Peyer's patch (tissue), 4 donors: ENCODE measurements at regions not wholly inside any gene's neighbourhood (a gene's known extent, or its start where the extent isn't known, plus 50 kb on each side); places are given as distances from the start of the nearest gene placed in this dataset.

Experiments
- DNase-seq, 3 donors: peaks; one replicate each; pipeline ENCODE4 v3.0.0-alpha.2; 2017 to 2019
- H3K27ac ChIP-seq, 4 donors: fragments of 200-600 bp; sonication (generic); one replicate each; pipeline ENCODE4 v1.5.1; 2016 to 2019
- H3K27me3 ChIP-seq, 2 donors: fragments of 200-600 bp; sonication (generic); one replicate each; pipeline ENCODE4 v1.5.1; 2019
- H3K36me3 ChIP-seq, 3 donors: fragments of 200-600 bp; sonication (generic); one replicate each; pipeline ENCODE4 v1.5.1; 2016 to 2019
- H3K4me1 ChIP-seq, 4 donors: fragments of 200-600 bp; sonication (generic); one replicate each; pipeline ENCODE4 v1.5.1; 2016 to 2019
- H3K4me3 ChIP-seq, 4 donors: fragments of 200-600 bp; sonication (generic); 1 replicate in 3 of 4; 2 replicates in 1 of 4; pipeline ENCODE4 v1.5.1; 2016 to 2019; ENCODE audit warnings: mild to moderate bottlenecking in 1 of 4
- H3K9me3 ChIP-seq, 4 donors: fragments of 200-600 bp; sonication (generic); one replicate each; pipeline ENCODE4 v1.5.1; 2016 to 2019; ENCODE audit warnings: mild to moderate bottlenecking in 1 of 4
- POLR2A ChIP-seq, 2 donors: fragments of 450-650 bp; IDR thresholded peaks; one replicate each; pipeline ENCODE4 v1.5.1; 2017; ENCODE audit warnings: antibody characterized with exemption in 2 of 2, mild to moderate bottlenecking in 2 of 2, moderate library complexity in 2 of 2
- TF ChIP-seq, protein P1 (sequence below), 6 experiments: fragments of 450-650 bp in 4 of 6; fragments of 200-600 bp in 2 of 6; sonication (generic) in 1 of 6; IDR thresholded peaks; one replicate each; pipeline ENCODE4 v1.5.1; 2017 to 2019; ENCODE audit warnings: antibody characterized with exemption in 6 of 6, mild to moderate bottlenecking in 3 of 6, moderate library complexity in 1 of 6

DNA sequence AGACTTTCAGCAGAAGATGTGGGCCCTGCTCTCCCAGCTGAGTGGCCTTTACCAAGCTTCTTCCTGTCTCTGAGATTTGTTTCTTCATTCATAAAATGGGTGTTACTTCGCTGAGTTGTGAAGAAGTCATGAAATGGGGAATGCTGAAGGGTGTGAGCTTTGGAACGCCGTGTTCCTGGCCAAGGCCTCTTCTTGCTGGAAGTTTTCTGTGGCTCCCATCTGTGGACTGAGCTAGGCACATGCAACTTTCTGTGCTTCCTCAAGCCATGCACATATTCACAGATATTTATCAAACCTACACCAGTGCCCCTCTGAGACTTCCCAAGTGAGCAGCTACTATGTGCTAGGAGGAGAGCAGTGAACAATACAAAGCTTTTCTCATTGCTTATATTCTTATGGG, 106.3 kb upstream of the JUN start:
- TF ChIP-seq POLR2A (IDR thresholded peaks at IDR 0.05), result no peak
- DNase-seq, result no peak
- H3K4me3 ChIP-seq, result no peak overlapping the region
- H3K36me3 ChIP-seq, result no peaks in the 10 kb centered on the region
- no peaks in the 10 kb centered on the region for H3K27me3 ChIP-seq
- H3K27ac ChIP-seq, result peak overlapping the region in 3 of 4 donors; percentile 9 to 61 (median 13)
- H3K9me3 ChIP-seq, result no peaks in the 10 kb centered on the region
- peaks cover 0 to 36% (median 7%) of the 10 kb centered on the region in 4 donors for H3K4me1 ChIP-seq

- DNase-seq, result no peak
Observed at GRCh38 chr1:58890609-58891008, 106.8 kb upstream of the JUN start.

GRCh38 chr1:58891347-58891746, 107.5 kb upstream of the JUN start:
- Histone ChIP-seq H3K36me3 (no peaks in the 10 kb centered on the region), H3K4me3 (no peak overlapping the region), H3K9me3 (no peaks in the 10 kb centered on the region), H3K27me3 (no peaks in the 10 kb centered on the region), H3K4me1 (peaks cover 0 to 36% (median 10%) of the 10 kb centered on the region in 4 donors), H3K27ac (no peak overlapping the region)
- DNase-seq, result no peak
- TF ChIP-seq, protein P1, sequence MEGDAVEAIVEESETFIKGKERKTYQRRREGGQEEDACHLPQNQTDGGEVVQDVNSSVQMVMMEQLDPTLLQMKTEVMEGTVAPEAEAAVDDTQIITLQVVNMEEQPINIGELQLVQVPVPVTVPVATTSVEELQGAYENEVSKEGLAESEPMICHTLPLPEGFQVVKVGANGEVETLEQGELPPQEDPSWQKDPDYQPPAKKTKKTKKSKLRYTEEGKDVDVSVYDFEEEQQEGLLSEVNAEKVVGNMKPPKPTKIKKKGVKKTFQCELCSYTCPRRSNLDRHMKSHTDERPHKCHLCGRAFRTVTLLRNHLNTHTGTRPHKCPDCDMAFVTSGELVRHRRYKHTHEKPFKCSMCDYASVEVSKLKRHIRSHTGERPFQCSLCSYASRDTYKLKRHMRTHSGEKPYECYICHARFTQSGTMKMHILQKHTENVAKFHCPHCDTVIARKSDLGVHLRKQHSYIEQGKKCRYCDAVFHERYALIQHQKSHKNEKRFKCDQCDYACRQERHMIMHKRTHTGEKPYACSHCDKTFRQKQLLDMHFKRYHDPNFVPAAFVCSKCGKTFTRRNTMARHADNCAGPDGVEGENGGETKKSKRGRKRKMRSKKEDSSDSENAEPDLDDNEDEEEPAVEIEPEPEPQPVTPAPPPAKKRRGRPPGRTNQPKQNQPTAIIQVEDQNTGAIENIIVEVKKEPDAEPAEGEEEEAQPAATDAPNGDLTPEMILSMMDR (IDR thresholded peaks at IDR 0.05), result no peak
- no peak for TF ChIP-seq POLR2A (IDR thresholded peaks at IDR 0.05)

More at GRCh38 chr1:58890609-58891008, 106.8 kb upstream of the JUN start:
- no peaks in the 10 kb centered on the region for H3K9me3 ChIP-seq
- peak overlapping the region in 3 of 4 donors; percentile 9 to 61 (median 16) for H3K27ac ChIP-seq
- H3K4me3 ChIP-seq, result no peak overlapping the region
- no peaks in the 10 kb centered on the region for H3K36me3 ChIP-seq
- H3K27me3 ChIP-seq, result no peaks in the 10 kb centered on the region
- peaks cover 0 to 36% (median 7%) of the 10 kb centered on the region in 4 donors for H3K4me1 ChIP-seq
- TF ChIP-seq, protein P1 (IDR thresholded peaks at IDR 0.05), result no peak
- no peak for TF ChIP-seq POLR2A (IDR thresholded peaks at IDR 0.05)

DNA sequence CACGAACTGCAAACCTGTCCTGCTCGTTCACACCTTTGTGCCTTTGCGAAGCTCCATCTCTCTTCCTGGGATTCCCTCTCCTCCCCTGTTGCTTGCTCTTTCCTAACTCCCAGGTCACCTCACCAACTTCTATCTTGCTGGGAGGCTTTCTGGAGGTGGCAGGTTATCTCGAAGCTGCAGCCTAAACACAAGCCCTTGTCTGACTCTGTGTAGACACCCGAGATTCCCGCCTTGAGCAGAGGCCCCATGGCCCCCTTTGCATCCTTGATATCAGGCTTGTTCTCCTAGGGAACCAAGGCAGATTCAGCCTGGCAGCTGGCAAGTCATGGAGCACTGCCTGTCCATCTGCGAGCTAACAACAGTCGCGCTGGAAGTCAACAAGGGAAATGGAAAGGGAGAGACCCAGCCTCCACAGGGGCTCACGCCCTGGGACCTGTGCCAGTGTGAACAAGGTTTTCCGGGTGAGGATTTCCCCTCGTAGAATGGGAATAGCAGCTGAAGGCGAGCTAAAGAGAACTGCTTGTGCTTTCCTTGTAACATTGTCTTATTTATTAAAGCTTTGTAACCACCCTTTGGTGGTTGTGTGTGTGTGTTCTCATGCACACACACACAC, 109.5 kb upstream of the JUN start:
- no peaks in the 10 kb centered on the region for H3K9me3 ChIP-seq
- TF ChIP-seq, protein P1 (IDR thresholded peaks at IDR 0.05), result no peak
- TF ChIP-seq POLR2A (IDR thresholded peaks at IDR 0.05), result no peak
- peak overlapping the region in 2 of 4 donors; percentile 7 to 40 for H3K27ac ChIP-seq
- no peaks in the 10 kb centered on the region for H3K36me3 ChIP-seq
- no peak overlapping the region for H3K4me3 ChIP-seq
- H3K27me3 ChIP-seq, result no peaks in the 10 kb centered on the region
- peak in 2 of 3 donors; percentile 62 to 75 for DNase-seq
- H3K4me1 ChIP-seq, result peaks cover 0 to 54% (median 15%) of the 10 kb centered on the region in 4 donors

- Histone ChIP-seq H3K9me3 (no peaks in the 10 kb centered on the region), H3K27me3 (no peaks in the 10 kb centered on the region), H3K36me3 (no peaks in the 10 kb centered on the region), H3K27ac (peak overlapping the region in 3 of 4 donors; percentile 24 to 82 (median 64)), H3K4me1 (peaks cover 0 to 66% (median 18%) of the 10 kb centered on the region in 4 donors), H3K4me3 (no peak overlapping the region)
- no peak for DNase-seq
- TF ChIP-seq, protein P1 (IDR thresholded peaks at IDR 0.05), result no peak
- TF ChIP-seq POLR2A (IDR thresholded peaks at IDR 0.05), result no peak
Observed at GRCh38 chr1:58895082-58895481, 111.2 kb upstream of the JUN start.

DNA sequence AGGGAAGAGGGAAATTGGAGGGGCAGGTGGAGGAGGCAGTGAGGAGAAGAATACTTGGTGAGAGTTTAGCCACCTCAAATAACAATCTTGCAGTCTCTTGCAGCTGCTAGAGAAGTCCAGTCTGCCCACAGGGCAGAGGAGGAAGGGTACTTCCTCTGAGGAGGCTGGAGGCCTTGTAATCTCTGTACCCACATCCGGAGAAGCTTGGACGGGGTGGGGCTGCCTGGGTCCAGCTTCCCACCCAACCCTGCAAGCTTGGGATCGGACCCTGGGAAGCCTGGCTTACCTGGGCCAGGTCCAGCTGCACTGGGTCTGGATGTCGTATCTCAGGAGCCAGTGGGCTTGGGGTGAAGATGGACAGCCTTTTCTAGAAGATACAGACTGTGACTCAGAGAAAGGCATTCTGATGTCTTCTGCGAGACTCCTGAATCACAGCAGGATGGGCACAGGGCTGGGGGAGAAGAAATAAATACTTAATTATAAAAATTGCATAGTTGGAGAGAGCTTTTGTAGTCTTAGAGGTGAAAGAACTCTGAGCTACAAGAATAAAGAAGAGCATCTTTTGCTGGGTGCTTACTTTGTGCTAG, 111.8 kb upstream of the JUN start:
- no peaks in the 10 kb centered on the region for H3K27me3 ChIP-seq
- H3K4me3 ChIP-seq, result no peak overlapping the region
- peak overlapping the region in 3 of 4 donors; percentile 64 to 82 (median 76) for H3K27ac ChIP-seq
- H3K9me3 ChIP-seq, result no peaks in the 10 kb centered on the region
- no peak for TF ChIP-seq POLR2A (IDR thresholded peaks at IDR 0.05)
- TF ChIP-seq, protein P1 (IDR thresholded peaks at IDR 0.05), result no peak
- no peak for DNase-seq
- H3K36me3 ChIP-seq, result no peaks in the 10 kb centered on the region
- peaks cover 0 to 68% (median 20%) of the 10 kb centered on the region in 4 donors for H3K4me1 ChIP-seq
